ENCODE measurements at regions not wholly inside any gene's neighbourhood (a gene's known extent, or its start where the extent isn't known, plus 50 kb on each side); places are given as distances from the start of the nearest gene placed in this dataset.

- in situ Hi-C loops (cut with HindIII; ENCODE audit: low sequenced_read_pairs): no loop called here
These were observed 354.5 kb downstream of the NUAK1 start for GRCh38 chr12:105783983-105784947.

GRCh38 chr12:105793421-105793820 is 345.3 kb downstream of the NUAK1 start:
- in situ Hi-C loops (cut with HindIII; ENCODE audit: low sequenced_read_pairs): no loop called here

- in situ Hi-C loops (cut with HindIII; ENCODE audit: low sequenced_read_pairs): no loop called here
These were observed 340.4 kb downstream of the NUAK1 start for GRCh38 chr12:105798256-105798845.

GRCh38 chr12:105799103-105799502 is 339.7 kb downstream of the NUAK1 start:
- in situ Hi-C loops (cut with HindIII; ENCODE audit: low sequenced_read_pairs): no loop called here

GRCh38 chr12:105801351-105801750 is 337.4 kb downstream of the NUAK1 start:
- in situ Hi-C loops (cut with HindIII; ENCODE audit: low sequenced_read_pairs): no loop called here

- in situ Hi-C loops (cut with HindIII; ENCODE audit: low sequenced_read_pairs): no loop called here
These were observed 335.5 kb downstream of the NUAK1 start for GRCh38 chr12:105803292-105803691.

GRCh38 chr12:105804591-105805265 is 334.0 kb downstream of the NUAK1 start:
- in situ Hi-C loops (cut with HindIII; ENCODE audit: low sequenced_read_pairs): no loop called here

GRCh38 chr12:105805730-105806399 is 332.9 kb downstream of the NUAK1 start:
- in situ Hi-C loops (cut with HindIII; ENCODE audit: low sequenced_read_pairs): no loop called here

- in situ Hi-C loops (cut with HindIII; ENCODE audit: low sequenced_read_pairs): no loop called here
These were observed 332.4 kb downstream of the NUAK1 start for GRCh38 chr12:105806400-105806770.

GRCh38 chr12:105812366-105812765 is 326.4 kb downstream of the NUAK1 start:
- in situ Hi-C loops (cut with HindIII; ENCODE audit: low sequenced_read_pairs): no loop called here

GRCh38 chr12:105813201-105813600 is 325.6 kb downstream of the NUAK1 start:
- in situ Hi-C loops (cut with HindIII; ENCODE audit: low sequenced_read_pairs): no loop called here

- in situ Hi-C loops (cut with HindIII; ENCODE audit: low sequenced_read_pairs): no loop called here
These were observed 324.5 kb downstream of the NUAK1 start for GRCh38 chr12:105814283-105814682.

- in situ Hi-C loops (cut with HindIII; ENCODE audit: low sequenced_read_pairs): no loop called here
These were observed 319.2 kb downstream of the NUAK1 start for GRCh38 chr12:105819549-105819948.

GRCh38 chr12:105820429-105821125 is 318.2 kb downstream of the NUAK1 start:
- in situ Hi-C loops (cut with HindIII; ENCODE audit: low sequenced_read_pairs): no loop called here

GRCh38 chr12:105822131-105823105 is 316.3 kb downstream of the NUAK1 start:
- in situ Hi-C loops (cut with HindIII; ENCODE audit: low sequenced_read_pairs): no loop called here

- in situ Hi-C loops (cut with HindIII; ENCODE audit: low sequenced_read_pairs): no loop called here
These were observed 314.9 kb downstream of the NUAK1 start for GRCh38 chr12:105823810-105824209.

GRCh38 chr12:105825141-105825540 is 313.6 kb downstream of the NUAK1 start:
- in situ Hi-C loops (cut with HindIII; ENCODE audit: low sequenced_read_pairs): no loop called here

GRCh38 chr12:105831372-105831771 is 307.4 kb downstream of the NUAK1 start:
- in situ Hi-C loops (cut with HindIII; ENCODE audit: low sequenced_read_pairs): no loop called here

- in situ Hi-C loops (cut with HindIII; ENCODE audit: low sequenced_read_pairs): no loop called here
These were observed 306.7 kb downstream of the NUAK1 start for GRCh38 chr12:105832021-105832420.

Data from DLD1 (cell line).